Activated CD4-positive, alpha-beta T cell treated with anti-CD3 and anti-CD28 coated beads, Interleukin-2, Interleukin-4, amounts not matched to agents 100 ng/mL and 50 ng/mL, durations not matched to agents 16 hours and 8 hours (primary cell): ENCODE measurements at regions not wholly inside any gene's neighbourhood (a gene's known extent, or its start where the extent isn't known, plus 50 kb on each side); places are given as distances from the start of the nearest gene placed in this dataset.
"Not testable (repeated sequence)": the region's sequence is repeated elsewhere in the genome, so short reads cannot be mapped to it uniquely, and the experiment has no call there.

ENCODE experiments used
- DNase-seq: peaks from one replicate; pipeline ENCODE4 v3.0.0-alpha.2; 2020; ENCODE audit warnings: low spot score

GRCh38 chr14:28121512-28122297, 644.9 kb upstream of the FOXG1 start:
- DNase-seq = no peak

GRCh38 chr14:28130610-28131284, 635.8 kb upstream of the FOXG1 start:
- no peak for DNase-seq

GRCh38 chr14:28138341-28138740, 628.2 kb upstream of the FOXG1 start:
- DNase-seq = no peak

GRCh38 chr14:28141662-28142061, 624.9 kb upstream of the FOXG1 start:
- no peak for DNase-seq

DNA sequence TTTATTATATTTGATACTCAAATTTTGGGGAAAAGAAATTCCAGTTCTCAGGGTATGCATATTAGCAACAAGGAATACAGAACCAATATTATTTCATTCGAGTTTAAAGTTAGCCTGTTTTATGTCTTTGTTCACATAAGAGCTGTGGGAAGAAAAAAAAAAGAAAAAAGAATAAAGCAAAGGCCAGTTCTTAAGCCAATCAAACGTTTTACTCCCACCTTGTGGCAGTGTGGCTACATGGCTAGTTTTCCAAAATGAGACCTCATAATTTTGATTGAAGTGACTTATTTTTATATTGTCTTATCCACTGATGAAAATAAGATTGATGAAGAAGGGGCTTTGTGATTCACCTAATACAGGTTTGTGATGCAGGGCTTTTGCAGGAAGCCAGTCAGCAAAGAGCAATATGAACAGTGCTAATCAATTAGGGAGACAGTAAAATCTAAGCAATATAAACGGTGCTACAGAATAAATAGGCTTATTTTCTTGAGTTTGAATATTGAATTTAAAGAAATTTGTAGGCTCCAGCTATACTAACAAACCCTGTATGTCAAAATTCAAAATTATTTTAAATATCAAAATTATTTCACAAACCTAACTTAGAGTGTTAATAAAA, 624.1 kb upstream of the FOXG1 start:
- no peak for DNase-seq

DNA sequence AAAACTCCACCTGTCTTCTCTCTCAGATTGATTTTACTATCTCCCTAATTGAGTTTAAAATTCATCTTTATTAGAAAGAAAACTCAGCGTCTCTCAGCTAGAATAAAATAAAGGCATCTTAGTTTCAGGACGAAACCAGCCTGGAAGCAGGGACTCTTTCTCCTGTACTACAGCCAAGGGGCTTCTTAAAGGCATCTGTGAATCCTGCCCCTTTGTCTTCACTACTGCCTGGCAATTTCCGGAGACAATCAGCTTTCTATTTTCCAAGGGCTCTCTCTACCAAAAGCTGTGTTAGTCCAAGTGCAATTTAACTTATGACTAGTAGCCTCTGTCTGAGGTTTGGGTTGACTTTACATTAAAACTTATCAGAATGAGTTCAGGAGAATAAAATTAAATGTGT, 623.3 kb upstream of the FOXG1 start:
- no peak for DNase-seq

DNA sequence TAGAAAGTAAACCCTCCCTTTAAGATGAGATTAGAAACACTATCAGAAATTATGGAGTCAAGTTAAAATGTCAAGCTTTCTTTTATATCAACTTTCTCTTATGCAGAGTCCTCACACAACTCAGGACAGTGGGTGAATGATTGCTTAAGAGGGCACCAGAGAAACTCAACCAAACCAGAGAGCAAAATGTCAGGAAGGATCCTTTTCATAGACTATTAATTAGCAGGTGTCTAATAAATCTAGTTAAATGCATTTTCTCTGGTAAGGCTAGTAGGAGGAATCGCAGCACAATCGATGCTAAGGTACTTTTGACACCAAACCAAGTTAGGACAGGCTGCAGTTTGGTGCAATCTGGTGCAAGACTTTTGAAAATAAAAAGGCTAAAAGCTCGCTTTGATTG, 614.7 kb upstream of the FOXG1 start:
- no peak for DNase-seq

GRCh38 chr14:28152453-28153044, 614.0 kb upstream of the FOXG1 start:
- DNase-seq = no peak

DNA sequence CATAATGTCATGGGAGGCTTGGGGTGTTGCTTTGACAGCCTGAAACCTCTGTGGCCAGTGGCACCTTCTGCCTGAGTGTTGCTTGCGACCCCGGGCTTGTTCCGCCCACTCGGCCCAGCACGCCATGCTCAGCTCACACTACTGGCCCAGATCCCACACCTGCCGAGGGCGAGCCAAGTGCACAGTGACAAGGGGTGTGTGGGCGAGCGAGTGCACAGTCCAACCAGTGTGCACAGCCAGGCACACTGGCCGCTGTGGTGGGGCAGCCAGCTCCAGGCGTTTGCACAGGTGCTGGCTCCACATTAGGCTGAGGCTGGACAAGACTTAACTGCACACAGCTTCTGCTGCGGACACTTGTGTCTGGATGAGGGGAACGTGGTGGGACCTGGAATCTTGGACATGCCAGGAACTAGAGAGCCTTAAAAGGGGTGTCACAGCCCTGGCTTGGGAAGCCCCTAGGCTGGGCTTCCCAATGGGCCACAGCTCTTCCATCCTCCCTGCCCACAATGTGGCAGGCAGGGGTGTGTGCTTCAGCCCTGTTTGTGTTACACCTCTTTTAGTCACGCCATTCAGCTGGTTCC, 609.2 kb upstream of the FOXG1 start:
- DNase-seq = no peak

DNA sequence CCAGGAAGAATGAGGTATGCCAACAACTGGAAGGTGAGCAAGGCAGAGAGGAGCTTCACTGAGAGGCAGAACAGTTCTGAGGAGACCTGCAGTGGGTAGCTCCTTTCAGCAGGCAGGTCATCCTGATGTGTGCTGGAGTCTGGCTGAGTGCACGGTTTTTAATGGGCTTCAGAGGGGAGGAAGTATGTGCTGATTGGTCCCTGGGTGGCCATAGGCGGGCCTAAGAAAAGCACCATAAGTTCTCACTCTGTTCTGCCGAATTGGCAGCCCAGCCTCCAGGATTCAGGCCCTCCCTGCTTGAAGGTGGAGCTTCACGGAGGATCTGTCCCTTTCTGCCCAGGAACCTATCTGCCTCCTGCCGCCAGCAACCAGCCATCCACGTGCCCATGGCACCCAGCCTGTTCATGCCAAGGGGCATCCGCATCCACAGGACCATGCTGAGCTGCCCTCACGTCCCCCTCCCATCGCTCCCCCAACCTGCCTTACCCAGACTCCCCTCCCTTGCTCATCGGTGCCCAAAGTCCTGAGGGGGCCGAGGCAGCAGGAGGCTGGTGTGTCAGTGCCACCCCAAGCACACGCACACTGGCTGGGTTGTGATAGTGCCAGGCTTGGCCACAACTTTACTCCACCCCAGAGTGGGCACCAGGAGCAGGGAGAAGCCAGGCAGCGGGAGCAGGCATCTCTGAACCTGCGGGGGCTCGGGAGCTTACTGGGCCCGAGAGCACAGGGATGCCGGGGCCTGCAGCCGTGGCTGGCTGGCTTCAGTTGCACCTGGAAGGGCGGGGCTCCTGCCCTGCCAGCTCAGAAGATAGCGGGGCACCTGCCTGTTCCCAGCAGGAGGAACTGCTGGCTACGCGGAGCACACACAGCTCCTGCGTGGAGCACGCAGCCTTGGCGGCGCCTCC, 608.4 kb upstream of the FOXG1 start:
- no peak for DNase-seq

- DNase-seq = no peak
Measured at GRCh38 chr14:28161040-28161439, 605.5 kb upstream of the FOXG1 start.

- DNase-seq = no peak
Measured at GRCh38 chr14:28163233-28163632, 603.4 kb upstream of the FOXG1 start.

- DNase-seq = no peak
Measured at GRCh38 chr14:28163897-28164296, 602.7 kb upstream of the FOXG1 start.

DNA sequence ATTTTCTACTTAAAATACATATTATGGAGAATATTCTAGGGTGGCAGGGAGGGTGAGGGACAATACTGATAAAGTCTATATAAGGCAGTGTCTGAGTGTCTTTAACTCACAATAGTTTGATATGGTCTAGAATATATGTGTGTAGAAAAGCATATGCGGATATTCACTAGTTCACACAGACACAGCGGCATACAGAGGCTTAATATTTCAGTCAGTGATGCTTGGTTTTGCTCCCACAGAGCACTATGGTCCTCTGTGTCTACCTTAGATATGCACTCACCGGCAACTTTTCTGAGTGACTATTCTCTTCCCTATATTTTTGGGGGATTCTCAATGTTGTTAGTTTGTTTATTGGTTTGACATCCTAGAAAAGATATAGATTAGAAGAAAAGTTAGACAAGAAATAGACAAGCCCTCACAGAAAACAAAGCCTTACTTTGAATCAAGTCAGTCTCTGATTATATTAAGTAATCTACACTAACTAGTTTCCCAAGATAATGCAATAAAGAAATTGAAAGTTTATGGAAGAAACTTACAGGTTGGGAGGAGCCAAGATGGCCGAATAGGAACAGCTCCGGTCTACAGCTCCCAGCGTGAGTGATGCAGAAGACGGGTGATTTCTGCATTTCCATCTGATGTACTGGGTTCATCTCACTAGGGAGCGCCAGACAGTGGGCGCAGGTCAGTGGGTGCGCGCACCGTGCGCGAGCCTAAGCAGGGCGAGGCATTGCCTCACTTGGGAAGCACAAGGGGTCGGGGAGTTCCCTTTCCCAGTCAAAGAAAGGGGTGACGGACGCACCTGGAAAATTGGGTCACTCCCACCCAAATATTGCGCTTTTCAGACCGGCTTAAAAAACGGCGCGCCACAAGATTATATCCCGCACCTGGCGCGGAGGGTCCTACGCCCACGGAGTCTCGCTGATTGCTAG, 578.4 kb upstream of the FOXG1 start:
- not testable (repeated sequence) for DNase-seq

DNA sequence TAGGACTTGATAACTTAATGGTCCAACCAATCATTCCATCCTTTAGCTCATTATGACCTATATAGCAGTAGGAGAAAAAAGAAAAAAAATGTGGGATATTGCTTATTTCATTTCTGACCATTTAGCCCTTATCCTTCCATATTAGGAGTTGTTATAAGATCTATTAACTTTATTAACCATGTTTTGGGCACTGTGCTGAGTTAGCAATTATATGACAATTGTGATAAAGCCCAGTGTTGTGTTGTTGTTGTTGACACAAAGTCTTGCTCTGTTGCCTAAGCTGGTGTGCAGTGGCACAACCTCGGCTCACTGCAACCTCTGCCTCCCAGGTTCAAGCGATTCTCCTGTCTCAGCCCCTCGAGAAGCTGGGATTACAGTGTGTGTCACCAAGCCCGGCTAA, 569.7 kb upstream of the FOXG1 start:
- DNase-seq = no peak

- DNase-seq = no peak
Measured at GRCh38 chr14:28220391-28220790, 546.2 kb upstream of the FOXG1 start.

- no peak for DNase-seq
Measured at GRCh38 chr14:28240909-28241308, 525.7 kb upstream of the FOXG1 start.

DNA sequence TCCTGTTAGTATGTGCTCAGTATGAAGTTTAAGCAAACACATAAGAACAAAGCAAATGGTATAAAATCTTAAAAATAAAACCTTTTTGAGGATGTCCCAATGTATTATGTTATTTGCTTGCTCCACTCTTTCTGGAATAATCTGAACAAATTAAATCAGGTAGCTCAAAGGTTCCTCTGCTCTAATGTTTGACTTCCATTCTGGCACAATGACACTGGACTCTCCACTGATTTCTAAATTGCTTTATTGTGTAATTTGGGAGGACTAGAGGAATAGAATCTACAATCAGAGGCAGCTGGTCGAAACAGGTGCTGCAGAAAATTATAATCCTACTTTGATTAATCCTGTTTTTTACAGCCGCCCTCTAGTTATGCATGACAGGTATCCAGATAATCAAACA, 523.7 kb upstream of the FOXG1 start:
- no peak for DNase-seq

GRCh38 chr14:28243600-28243999, 523.0 kb upstream of the FOXG1 start:
- no peak for DNase-seq

DNA sequence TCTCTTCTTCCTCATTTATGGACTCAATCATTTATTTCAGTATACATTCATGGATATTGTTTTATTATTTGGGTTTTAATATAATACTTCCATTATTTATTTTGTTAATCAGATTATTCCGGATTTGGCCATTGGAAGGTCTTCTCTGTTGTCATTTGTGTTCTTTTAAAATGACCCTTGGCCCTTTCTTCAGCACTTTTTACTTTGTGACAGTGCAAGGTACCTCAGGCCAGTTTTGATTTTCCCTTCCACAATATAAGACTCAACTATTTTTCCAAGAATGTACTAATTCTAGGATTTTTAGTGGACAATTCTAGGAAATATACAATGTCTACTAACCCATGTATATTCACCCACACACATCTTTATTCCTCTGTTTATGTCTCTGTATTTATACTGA, 521.4 kb upstream of the FOXG1 start:
- DNase-seq = no peak
